A673 (cell line): ENCODE measurements at regions not wholly inside any gene's neighbourhood (a gene's known extent, or its start where the extent isn't known, plus 50 kb on each side); places are given as distances from the start of the nearest gene placed in this dataset.

Experiments
- BruUV-seq: library from RNA; stranded (reverse); fragments of 400-500 nt; replicated peaks from 2 replicates; lab custom pipeline; 2021; lab: Mats Ljungman, UMichigan
- CTCF ChIA-PET: fragments of 300-600 bp; sonication (Branson Sonifier 250); formaldehyde crosslinking; loops from one replicate; lab custom pipeline; 2022; ENCODE audit warnings: antibody characterized with exemption; lab: Charles Lee
- POLR2A ChIA-PET: fragments of 300-600 bp; sonication (Branson Sonifier 250); formaldehyde crosslinking; loops from one replicate; lab custom pipeline; 2022; ENCODE audit warnings: antibody characterized with exemption; ENCODE audit not compliant: low non-redundant PET; lab: Charles Lee
- DNase-seq: peaks from one replicate; pipeline ENCODE4 v3.0.0-alpha.2; 2015; ENCODE audit warnings: low spot score
- H3K27ac ChIP-seq: fragments of 200-600 bp; sonication (generic); 2 replicates; pipeline ENCODE4 v1.5.1; 2016; ENCODE audit warnings: mixed run types, low read depth, mild to moderate bottlenecking, mixed read lengths, antibody characterized with exemption, low read length; ENCODE audit not compliant: poor library complexity, severe bottlenecking
- H3K27me3 ChIP-seq: fragments of 200-600 bp; sonication (generic); replicated peaks from 2 replicates; pipeline ENCODE4 v1.6.1; 2017; ENCODE audit warnings: mixed run types, low read depth, mild to moderate bottlenecking, mixed read lengths, antibody characterized with exemption, low read length; ENCODE audit not compliant: insufficient read depth, poor library complexity
- H3K36me3 ChIP-seq: fragments of 200-600 bp; sonication (generic); 2 replicates; pipeline ENCODE4 v1.6.1; 2016; ENCODE audit warnings: mixed run types, mild to moderate bottlenecking, mixed read lengths, antibody characterized with exemption, low read length; ENCODE audit not compliant: insufficient read depth, poor library complexity, severe bottlenecking
- H3K4me1 ChIP-seq: fragments of 200-600 bp; sonication (generic); 2 replicates; pipeline ENCODE4 v1.6.1; 2017; ENCODE audit warnings: mixed run types, mild to moderate bottlenecking, mixed read lengths, antibody characterized with exemption, low read length; ENCODE audit not compliant: insufficient read depth, poor library complexity, severe bottlenecking
- H3K4me3 ChIP-seq: fragments of 200-600 bp; sonication (generic); 2 replicates; pipeline ENCODE4 v1.5.1; 2016; ENCODE audit warnings: low read depth, mixed run types, mild to moderate bottlenecking, mixed read lengths, low read length; ENCODE audit not compliant: poor library complexity, severe bottlenecking
- H3K9me3 ChIP-seq: fragments of 200-600 bp; sonication (generic); 2 replicates; pipeline ENCODE4 v1.6.1; 2016; ENCODE audit warnings: mixed run types, low read depth, mild to moderate bottlenecking, mixed read lengths, antibody characterized with exemption, low read length; ENCODE audit not compliant: poor library complexity, severe bottlenecking
- EZH2 ChIP-seq: fragments of 200-600 bp; sonication (generic); IDR thresholded peaks from 2 replicates; pipeline ENCODE4 v1.6.1; 2017; ENCODE audit warnings: borderline replicate concordance, low read depth, mild to moderate bottlenecking, mixed read lengths, antibody characterized with exemption, low read length; ENCODE audit not compliant: poor library complexity, severe bottlenecking
- intact Hi-C: fragments of 100-400 bp; cut with micrococcal nuclease; formaldehyde crosslinking; loops from one replicate; pipeline ENCODE4 v1.10.0; 2022; ENCODE audit not compliant: unreplicated experiment
- TF ChIP-seq, protein P1 (sequence below): fragments of 300-800, 200-600 bp; sonication (generic); conservative IDR thresholded peaks from 2 replicates; pipeline ENCODE4 v1.5.1; 2017; ENCODE audit warnings: low read depth, mild to moderate bottlenecking, antibody characterized with exemption, low read length, moderate library complexity, mixed read lengths

GRCh38 chr4:20590849-20591248 lies 109.4 kb upstream of the PACRGL start:
- no peaks in the 10 kb centered on the region for H3K27me3 ChIP-seq
- no peak overlapping the region for H3K27ac ChIP-seq
- ChIA-PET POLR2A (no interaction called here), CTCF (no interaction called here)
- BruUV-seq = no TSS peak
- TF ChIP-seq, protein P1, sequence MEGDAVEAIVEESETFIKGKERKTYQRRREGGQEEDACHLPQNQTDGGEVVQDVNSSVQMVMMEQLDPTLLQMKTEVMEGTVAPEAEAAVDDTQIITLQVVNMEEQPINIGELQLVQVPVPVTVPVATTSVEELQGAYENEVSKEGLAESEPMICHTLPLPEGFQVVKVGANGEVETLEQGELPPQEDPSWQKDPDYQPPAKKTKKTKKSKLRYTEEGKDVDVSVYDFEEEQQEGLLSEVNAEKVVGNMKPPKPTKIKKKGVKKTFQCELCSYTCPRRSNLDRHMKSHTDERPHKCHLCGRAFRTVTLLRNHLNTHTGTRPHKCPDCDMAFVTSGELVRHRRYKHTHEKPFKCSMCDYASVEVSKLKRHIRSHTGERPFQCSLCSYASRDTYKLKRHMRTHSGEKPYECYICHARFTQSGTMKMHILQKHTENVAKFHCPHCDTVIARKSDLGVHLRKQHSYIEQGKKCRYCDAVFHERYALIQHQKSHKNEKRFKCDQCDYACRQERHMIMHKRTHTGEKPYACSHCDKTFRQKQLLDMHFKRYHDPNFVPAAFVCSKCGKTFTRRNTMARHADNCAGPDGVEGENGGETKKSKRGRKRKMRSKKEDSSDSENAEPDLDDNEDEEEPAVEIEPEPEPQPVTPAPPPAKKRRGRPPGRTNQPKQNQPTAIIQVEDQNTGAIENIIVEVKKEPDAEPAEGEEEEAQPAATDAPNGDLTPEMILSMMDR = no peak
- TF ChIP-seq EZH2 = no peak
- no peaks in the 10 kb centered on the region for H3K4me1 ChIP-seq
- intact Hi-C loops = no loop called here
- DNase-seq = no peak
- no peaks in the 10 kb centered on the region for H3K9me3 ChIP-seq
- H3K4me3 ChIP-seq = no peak overlapping the region
- no peaks in the 10 kb centered on the region for H3K36me3 ChIP-seq

GRCh38 chr4:20591571-20591970 lies 108.7 kb upstream of the PACRGL start:
- no peak overlapping the region for H3K27ac ChIP-seq
- H3K4me1 ChIP-seq = no peaks in the 10 kb centered on the region
- H3K4me3 ChIP-seq = no peak overlapping the region
- H3K9me3 ChIP-seq = no peaks in the 10 kb centered on the region
- intact Hi-C loops = no loop called here
- BruUV-seq = no TSS peak
- no peaks in the 10 kb centered on the region for H3K27me3 ChIP-seq
- H3K36me3 ChIP-seq = no peaks in the 10 kb centered on the region
- POLR2A ChIA-PET = no interaction called here
- TF ChIP-seq EZH2 = no peak
- TF ChIP-seq, protein P1 = no peak
- DNase-seq = no peak
- CTCF ChIA-PET = no interaction called here

DNA sequence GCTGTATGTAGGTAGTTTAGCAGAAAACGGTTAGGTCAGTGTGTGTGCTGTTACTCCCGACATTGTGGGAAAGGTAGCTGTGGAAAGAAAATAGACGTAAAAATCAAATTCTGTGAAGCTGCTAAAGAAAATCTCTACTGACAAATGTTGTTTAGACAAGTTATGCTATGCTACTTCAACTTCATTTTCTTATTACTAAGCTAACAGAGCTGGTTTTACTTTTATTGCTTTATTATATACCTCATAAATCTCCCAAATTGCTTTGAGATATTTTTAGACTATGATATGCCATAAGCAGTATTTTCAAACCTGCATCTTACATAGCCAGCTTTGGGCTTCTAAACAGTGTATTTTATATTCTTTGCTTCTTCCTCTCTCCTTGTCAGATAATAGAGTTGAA lies 108.2 kb upstream of the PACRGL start:
- Histone ChIP-seq H3K36me3 (no peaks in the 10 kb centered on the region), H3K27ac (no peak overlapping the region), H3K9me3 (no peaks in the 10 kb centered on the region), H3K4me1 (no peaks in the 10 kb centered on the region), H3K4me3 (no peak overlapping the region), H3K27me3 (no peaks in the 10 kb centered on the region)
- intact Hi-C loops = no loop called here
- CTCF ChIA-PET = no interaction called here
- POLR2A ChIA-PET = no interaction called here
- BruUV-seq = no TSS peak
- no peak for DNase-seq
- TF ChIP-seq, protein P1 = no peak
- TF ChIP-seq EZH2 = no peak
